ENCODE measurements at regions not wholly inside any gene's neighbourhood (a gene's known extent, or its start where the extent isn't known, plus 50 kb on each side); places are given as distances from the start of the nearest gene placed in this dataset.
"Not testable (repeated sequence)": the region's sequence is repeated elsewhere in the genome, so short reads cannot be mapped to it uniquely, and the experiment has no call there.

- not testable (repeated sequence) for TF ChIP-seq GFI1B (tag by site-specific recombination; IDR thresholded peaks at IDR 0.05); SALL2 (tag by site-specific recombination; IDR thresholded peaks at IDR 0.05; ENCODE audit: borderline replicate concordance); ZNF335 (tag by site-specific recombination; conservative IDR thresholded peaks at IDR 0.05); TRIM28 (IDR thresholded peaks at IDR 0.05; ENCODE audit: borderline replicate concordance, low read length); SP2 (tag by site-specific recombination; IDR thresholded peaks at IDR 0.05); CTCF (tag by site-specific recombination; IDR thresholded peaks at IDR 0.05)
Measured at GRCh38 chrX:40788698-40789097, 53.4 kb upstream of the MED14 start.

Measured in HEK293 (cell line).